GM12878 (cell line): ENCODE measurements at regions not wholly inside any gene's neighbourhood (a gene's known extent, or its start where the extent isn't known, plus 50 kb on each side); places are given as distances from the start of the nearest gene placed in this dataset.

ENCODE experiments used
- ATAC-seq: fragments of 200-7000 bp; cut with Tn5 transposase; 3 replicates; pipeline ENCODE4 v1.9.1; 2020; ENCODE audit warnings: mild to moderate bottlenecking, moderate library complexity
- BruUV-seq: library from RNA; stranded (reverse); fragments of 400-500 nt; replicated peaks from 2 replicates; lab custom pipeline; 2021; lab: Mats Ljungman, UMichigan
- CTCF ChIA-PET: fragments of 300-600 bp; sonication (Branson Sonifier 250); formaldehyde crosslinking; extraction: SDS; loops from one replicate; lab custom pipeline; 2021; ENCODE audit warnings: inconsistent platforms; lab: Yijun Ruan, JAX
- POLR2A ChIA-PET: fragments of 350-600 bp; formaldehyde crosslinking; extraction: SDS; loops from one replicate; lab custom pipeline; 2021; ENCODE audit warnings: inconsistent platforms; lab: Charles Lee
- RAD21 ChIA-PET: fragments of 300-600 bp; sonication (Branson Sonifier 250); formaldehyde crosslinking; loops from one replicate; lab custom pipeline; 2023; ENCODE audit warnings: antibody characterized with exemption; ENCODE audit not compliant: unreplicated experiment; lab: Charles Lee
- SMC1A ChIA-PET: fragments of 300-600 bp; sonication (Branson Sonifier 250); formaldehyde crosslinking; loops from one replicate; lab custom pipeline; 2023; ENCODE audit not compliant: unreplicated experiment, uncharacterized antibody; lab: Charles Lee
- DNase-seq: peaks from one replicate; pipeline ENCODE4 v3.0.0-alpha.2; 2011; ENCODE audit warnings: low read depth, low spot score
- FAIRE-seq: peaks from 3 replicates; lab custom pipeline; 2011; peaks lifted over from hg19 to GRCh38; lab: Jason Lieb, UNC
- H2AFZ ChIP-seq: 2 replicates; pipeline ENCODE4 v1.6.0; 2011; ENCODE audit warnings: low read depth, low read length, control low read depth; ENCODE audit not compliant: control insufficient read depth
- H3K27ac ChIP-seq: 2 replicates; pipeline ENCODE4 v1.5.1; 2011; ENCODE audit warnings: control low read depth; ENCODE audit not compliant: control insufficient read depth, insufficient read depth
- H3K27me3 ChIP-seq, 2 experiments: replicated peaks in 1 of 2; 2 replicates each; pipeline versions ENCODE4 v1.6.0 to v1.6.1; 2011; ENCODE audit warnings: low read length in 1 of 2; ENCODE audit not compliant: control insufficient read depth in 2 of 2, insufficient read depth in 2 of 2
- H3K36me3 ChIP-seq, 2 experiments: 2 replicates each; pipeline ENCODE4 v1.5.1; 2011; ENCODE audit warnings: low read length in 1 of 2; ENCODE audit not compliant: control insufficient read depth in 2 of 2, insufficient read depth in 2 of 2
- H3K4me1 ChIP-seq: 2 replicates; pipeline ENCODE4 v1.6.1; 2011; ENCODE audit warnings: mild to moderate bottlenecking, low read length, moderate library complexity, mixed read lengths; ENCODE audit not compliant: control insufficient read depth, insufficient read depth
- H3K4me2 ChIP-seq: 2 replicates; pipeline ENCODE4 v1.6.0; 2011; ENCODE audit warnings: control low read depth; ENCODE audit not compliant: control insufficient read depth, insufficient read depth
- H3K4me3 ChIP-seq: fragments of 200-600 bp; sonication (generic); 2 replicates; pipeline ENCODE4 v1.5.1; 2016
- H3K79me2 ChIP-seq: 2 replicates; pipeline ENCODE4 v1.6.0; 2011; ENCODE audit warnings: low read length; ENCODE audit not compliant: control insufficient read depth, insufficient read depth
- H3K9ac ChIP-seq: 2 replicates; pipeline ENCODE4 v1.8.0; 2011; ENCODE audit warnings: low read length, control low read depth, mixed read lengths; ENCODE audit not compliant: control insufficient read depth, insufficient read depth
- H3K9me3 ChIP-seq: replicated peaks from 3 replicates; pipeline ENCODE4 v1.5.1; 2011; ENCODE audit warnings: mild to moderate bottlenecking, low read length; ENCODE audit not compliant: control insufficient read depth, insufficient read depth
- H4K20me1 ChIP-seq: 2 replicates; pipeline ENCODE4 v1.6.0; 2011; ENCODE audit not compliant: control insufficient read depth, insufficient read depth
- BACH1 ChIP-seq: fragments of 450-650 bp; IDR thresholded peaks from 2 replicates; pipeline ENCODE4 v1.6.1; 2017; ENCODE audit warnings: mild to moderate bottlenecking, borderline replicate concordance
- CBFB ChIP-seq: IDR thresholded peaks from 2 replicates; pipeline ENCODE4 v1.6.1; 2016; ENCODE audit warnings: antibody characterized with exemption, low read depth
- GATAD2B ChIP-seq: fragments of 450-650 bp; conservative IDR thresholded peaks from 2 replicates; pipeline ENCODE4 v1.6.1; 2017; ENCODE audit warnings: low read depth, mild to moderate bottlenecking, moderate library complexity
- PAX5 ChIP-seq: IDR thresholded peaks from 2 replicates; pipeline ENCODE4 v1.6.1; 2011; ENCODE audit warnings: low read depth, low read length, borderline replicate concordance
- POLR2AphosphoS5 ChIP-seq: IDR thresholded peaks from 2 replicates; pipeline ENCODE4 v1.6.1; 2011; ENCODE audit warnings: mild to moderate bottlenecking, low read length, inconsistent platforms
- RCOR1 ChIP-seq: conservative IDR thresholded peaks from 2 replicates; pipeline ENCODE4 v1.6.1; 2012; ENCODE audit warnings: low read depth, low read length, improper control_type of control experiment
- RUNX3 ChIP-seq: IDR thresholded peaks from 2 replicates; pipeline ENCODE4 v1.6.1; 2012; ENCODE audit warnings: low read length, inconsistent platforms
- SMARCA5 ChIP-seq: fragments of 450-650 bp; IDR thresholded peaks from 2 replicates; pipeline ENCODE4 v1.6.1; 2017; ENCODE audit warnings: mild to moderate bottlenecking
- SP1 ChIP-seq: IDR thresholded peaks from one replicate; pipeline ENCODE4 v1.6.1; 2011; ENCODE audit warnings: low read depth, low read length
- STAT1 ChIP-seq: fragments of 450-650 bp; conservative IDR thresholded peaks from 2 replicates; pipeline ENCODE4 v1.6.1; 2014; ENCODE audit warnings: antibody characterized with exemption, mild to moderate bottlenecking
- TARDBP ChIP-seq: IDR thresholded peaks from 2 replicates; pipeline ENCODE4 v1.6.1; 2016; ENCODE audit warnings: borderline replicate concordance
- YBX1 ChIP-seq: fragments of 450-650 bp; IDR thresholded peaks from 2 replicates; pipeline ENCODE4 v1.6.1; 2016; ENCODE audit warnings: antibody characterized with exemption
- ZNF207 ChIP-seq: fragments of 450-650 bp; IDR thresholded peaks from 2 replicates; pipeline ENCODE4 v1.6.1; 2014; ENCODE audit warnings: antibody characterized with exemption, mild to moderate bottlenecking, borderline replicate concordance
- WGBS: methylation state at CpG from one replicate; pipeline ENCODE4 v1.1.6; 2016; ENCODE audit warnings: low lambda C conversion rate; ENCODE audit not compliant: insufficient replicate concordance, insufficient coverage; ENCODE audit errors: missing lambda C conversion rate; 5-methylcytosine and 5-hydroxymethylcytosine counted together
- in situ Hi-C: fragments of 300-500 bp; cut with MboI; formaldehyde crosslinking; loops from 9 replicates; pipeline ENCODE4 v1.14.3; 2018; ENCODE audit warnings: mixed read lengths
- intact Hi-C: fragments of 100-400 bp; cut with micrococcal nuclease; formaldehyde crosslinking; loops from one replicate; pipeline ENCODE4 v1.14.2; 2022; ENCODE audit not compliant: unreplicated experiment
- TF ChIP-seq, protein P1 (sequence below): fragments of 150-350 bp; IDR thresholded peaks from 2 replicates; pipeline ENCODE4 v1.6.1; 2016; ENCODE audit warnings: low read depth, low read length
- TF ChIP-seq, protein P2 (sequence below): fragments of 450-650 bp; IDR thresholded peaks from 2 replicates; pipeline ENCODE4 v1.6.1; 2016; ENCODE audit warnings: mild to moderate bottlenecking
- TF ChIP-seq, protein P3 (sequence below): fragments of 450-650 bp; IDR thresholded peaks from 2 replicates; pipeline ENCODE4 v1.6.1; 2017; ENCODE audit warnings: mild to moderate bottlenecking
- TF ChIP-seq, protein P4 (sequence below): IDR thresholded peaks from 2 replicates; pipeline ENCODE4 v1.6.1; 2012; ENCODE audit warnings: mild to moderate bottlenecking, low read depth, low read length

DNA sequence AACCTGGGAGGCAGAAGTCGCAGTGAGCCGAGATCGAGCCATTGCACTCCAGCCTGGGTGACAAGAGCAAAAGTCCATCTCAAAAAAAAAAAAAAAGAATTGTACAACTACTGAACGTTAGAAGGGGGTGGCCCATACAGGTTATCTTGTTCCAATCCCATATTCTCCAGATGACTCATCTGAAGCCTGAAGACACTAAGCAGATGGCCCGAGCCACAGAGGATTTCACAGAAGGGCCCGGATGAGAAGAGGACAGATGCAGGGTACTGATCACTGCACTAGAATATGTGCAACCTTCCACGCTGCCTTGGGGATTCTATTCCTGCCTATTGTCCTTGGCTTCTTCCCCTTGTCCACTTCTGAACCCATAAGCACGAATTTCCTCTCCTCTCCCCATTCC, 70.9 kb upstream of the UBASH3B start:
- RAD21 ChIA-PET, result no interaction called here
- Histone ChIP-seq H3K27me3 (no peaks in the 10 kb centered on the region), H3K79me2 (no peaks in the 10 kb centered on the region), H3K4me3 (no peak overlapping the region), H3K4me2 (no peak overlapping the region), H3K9ac (no peak overlapping the region), H4K20me1 (no peaks in the 10 kb centered on the region), H3K27ac (no peak overlapping the region), H2AFZ (no peak overlapping the region), H3K36me3 (no peaks in the 10 kb centered on the region), H3K4me1 (no peaks in the 10 kb centered on the region), H3K9me3 (no peaks in the 10 kb centered on the region; the same call in 2 of the 3 replicates)
- WGBS, result 54% methylated on average over 8 of the region's 8 CpGs
- FAIRE-seq (no peak), ATAC-seq (no peak), DNase-seq (no peak)
- intact Hi-C loops, result no loop called here
- BruUV-seq, result no TSS peak
- SMC1A ChIA-PET, result no interaction called here
- in situ Hi-C loops, result loop anchor here (5.0 kb wide), 1 partner anchor 198 kb away; no protein-coding TSS in a partner anchor
- CTCF ChIA-PET, result no interaction called here
- POLR2A ChIA-PET, result no interaction called here
- TF ChIP-seq STAT1 (no peak), GATAD2B (no peak), TARDBP (no peak), BACH1 (no peak), POLR2AphosphoS5 (no peak), RCOR1 (no peak), SMARCA5 (no peak), ZNF207 (no peak), RUNX3 (no peak), SP1 (no peak), PAX5 (no peak), CBFB (no peak), YBX1 (no peak)
- TF ChIP-seq, protein P1, sequence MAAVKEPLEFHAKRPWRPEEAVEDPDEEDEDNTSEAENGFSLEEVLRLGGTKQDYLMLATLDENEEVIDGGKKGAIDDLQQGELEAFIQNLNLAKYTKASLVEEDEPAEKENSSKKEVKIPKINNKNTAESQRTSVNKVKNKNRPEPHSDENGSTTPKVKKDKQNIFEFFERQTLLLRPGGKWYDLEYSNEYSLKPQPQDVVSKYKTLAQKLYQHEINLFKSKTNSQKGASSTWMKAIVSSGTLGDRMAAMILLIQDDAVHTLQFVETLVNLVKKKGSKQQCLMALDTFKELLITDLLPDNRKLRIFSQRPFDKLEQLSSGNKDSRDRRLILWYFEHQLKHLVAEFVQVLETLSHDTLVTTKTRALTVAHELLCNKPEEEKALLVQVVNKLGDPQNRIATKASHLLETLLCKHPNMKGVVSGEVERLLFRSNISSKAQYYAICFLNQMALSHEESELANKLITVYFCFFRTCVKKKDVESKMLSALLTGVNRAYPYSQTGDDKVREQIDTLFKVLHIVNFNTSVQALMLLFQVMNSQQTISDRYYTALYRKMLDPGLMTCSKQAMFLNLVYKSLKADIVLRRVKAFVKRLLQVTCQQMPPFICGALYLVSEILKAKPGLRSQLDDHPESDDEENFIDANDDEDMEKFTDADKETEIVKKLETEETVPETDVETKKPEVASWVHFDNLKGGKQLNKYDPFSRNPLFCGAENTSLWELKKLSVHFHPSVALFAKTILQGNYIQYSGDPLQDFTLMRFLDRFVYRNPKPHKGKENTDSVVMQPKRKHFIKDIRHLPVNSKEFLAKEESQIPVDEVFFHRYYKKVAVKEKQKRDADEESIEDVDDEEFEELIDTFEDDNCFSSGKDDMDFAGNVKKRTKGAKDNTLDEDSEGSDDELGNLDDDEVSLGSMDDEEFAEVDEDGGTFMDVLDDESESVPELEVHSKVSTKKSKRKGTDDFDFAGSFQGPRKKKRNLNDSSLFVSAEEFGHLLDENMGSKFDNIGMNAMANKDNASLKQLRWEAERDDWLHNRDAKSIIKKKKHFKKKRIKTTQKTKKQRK, result no peak
- TF ChIP-seq, protein P2, sequence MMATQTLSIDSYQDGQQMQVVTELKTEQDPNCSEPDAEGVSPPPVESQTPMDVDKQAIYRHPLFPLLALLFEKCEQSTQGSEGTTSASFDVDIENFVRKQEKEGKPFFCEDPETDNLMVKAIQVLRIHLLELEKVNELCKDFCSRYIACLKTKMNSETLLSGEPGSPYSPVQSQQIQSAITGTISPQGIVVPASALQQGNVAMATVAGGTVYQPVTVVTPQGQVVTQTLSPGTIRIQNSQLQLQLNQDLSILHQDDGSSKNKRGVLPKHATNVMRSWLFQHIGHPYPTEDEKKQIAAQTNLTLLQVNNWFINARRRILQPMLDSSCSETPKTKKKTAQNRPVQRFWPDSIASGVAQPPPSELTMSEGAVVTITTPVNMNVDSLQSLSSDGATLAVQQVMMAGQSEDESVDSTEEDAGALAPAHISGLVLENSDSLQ, result no peak
- TF ChIP-seq, protein P3, sequence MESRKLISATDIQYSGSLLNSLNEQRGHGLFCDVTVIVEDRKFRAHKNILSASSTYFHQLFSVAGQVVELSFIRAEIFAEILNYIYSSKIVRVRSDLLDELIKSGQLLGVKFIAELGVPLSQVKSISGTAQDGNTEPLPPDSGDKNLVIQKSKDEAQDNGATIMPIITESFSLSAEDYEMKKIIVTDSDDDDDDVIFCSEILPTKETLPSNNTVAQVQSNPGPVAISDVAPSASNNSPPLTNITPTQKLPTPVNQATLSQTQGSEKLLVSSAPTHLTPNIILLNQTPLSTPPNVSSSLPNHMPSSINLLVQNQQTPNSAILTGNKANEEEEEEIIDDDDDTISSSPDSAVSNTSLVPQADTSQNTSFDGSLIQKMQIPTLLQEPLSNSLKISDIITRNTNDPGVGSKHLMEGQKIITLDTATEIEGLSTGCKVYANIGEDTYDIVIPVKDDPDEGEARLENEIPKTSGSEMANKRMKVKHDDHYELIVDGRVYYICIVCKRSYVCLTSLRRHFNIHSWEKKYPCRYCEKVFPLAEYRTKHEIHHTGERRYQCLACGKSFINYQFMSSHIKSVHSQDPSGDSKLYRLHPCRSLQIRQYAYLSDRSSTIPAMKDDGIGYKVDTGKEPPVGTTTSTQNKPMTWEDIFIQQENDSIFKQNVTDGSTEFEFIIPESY, result no peak
- TF ChIP-seq, protein P4, sequence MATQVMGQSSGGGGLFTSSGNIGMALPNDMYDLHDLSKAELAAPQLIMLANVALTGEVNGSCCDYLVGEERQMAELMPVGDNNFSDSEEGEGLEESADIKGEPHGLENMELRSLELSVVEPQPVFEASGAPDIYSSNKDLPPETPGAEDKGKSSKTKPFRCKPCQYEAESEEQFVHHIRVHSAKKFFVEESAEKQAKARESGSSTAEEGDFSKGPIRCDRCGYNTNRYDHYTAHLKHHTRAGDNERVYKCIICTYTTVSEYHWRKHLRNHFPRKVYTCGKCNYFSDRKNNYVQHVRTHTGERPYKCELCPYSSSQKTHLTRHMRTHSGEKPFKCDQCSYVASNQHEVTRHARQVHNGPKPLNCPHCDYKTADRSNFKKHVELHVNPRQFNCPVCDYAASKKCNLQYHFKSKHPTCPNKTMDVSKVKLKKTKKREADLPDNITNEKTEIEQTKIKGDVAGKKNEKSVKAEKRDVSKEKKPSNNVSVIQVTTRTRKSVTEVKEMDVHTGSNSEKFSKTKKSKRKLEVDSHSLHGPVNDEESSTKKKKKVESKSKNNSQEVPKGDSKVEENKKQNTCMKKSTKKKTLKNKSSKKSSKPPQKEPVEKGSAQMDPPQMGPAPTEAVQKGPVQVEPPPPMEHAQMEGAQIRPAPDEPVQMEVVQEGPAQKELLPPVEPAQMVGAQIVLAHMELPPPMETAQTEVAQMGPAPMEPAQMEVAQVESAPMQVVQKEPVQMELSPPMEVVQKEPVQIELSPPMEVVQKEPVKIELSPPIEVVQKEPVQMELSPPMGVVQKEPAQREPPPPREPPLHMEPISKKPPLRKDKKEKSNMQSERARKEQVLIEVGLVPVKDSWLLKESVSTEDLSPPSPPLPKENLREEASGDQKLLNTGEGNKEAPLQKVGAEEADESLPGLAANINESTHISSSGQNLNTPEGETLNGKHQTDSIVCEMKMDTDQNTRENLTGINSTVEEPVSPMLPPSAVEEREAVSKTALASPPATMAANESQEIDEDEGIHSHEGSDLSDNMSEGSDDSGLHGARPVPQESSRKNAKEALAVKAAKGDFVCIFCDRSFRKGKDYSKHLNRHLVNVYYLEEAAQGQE, result no peak
